ENCODE measurements at regions not wholly inside any gene's neighbourhood (a gene's known extent, or its start where the extent isn't known, plus 50 kb on each side); places are given as distances from the start of the nearest gene placed in this dataset.

- DNase-seq (no peak), ATAC-seq (no peak)
- no peaks in the 10 kb centered on the region for H3K9me3 ChIP-seq
- 94 to 96% methylated on average over 4 of the region's 4 CpGs for WGBS, 2 donors
- H3K27ac ChIP-seq: no peak overlapping the region
- no peak overlapping the region for H3K4me3 ChIP-seq
- TF ChIP-seq POLR2A (IDR thresholded peaks at IDR 0.05) (no peak), CTCF (IDR thresholded peaks at IDR 0.05) (no peak)
- H3K4me1 ChIP-seq: no peaks in the 10 kb centered on the region
- no peaks in the 10 kb centered on the region for H3K27me3 ChIP-seq
- intact Hi-C loops (cut with DNase I): no loop called here
- no peaks in the 10 kb centered on the region for H3K36me3 ChIP-seq (replicated peaks in 1 of 2; ENCODE audit: insufficient read depth in 1 of 2, low read depth in 2 of 2)
These were observed 106.0 kb upstream of the MTHFD1L start for GRCh38 chr6:150759483-150759882.

- intact Hi-C loops (cut with DNase I): no loop called here
- WGBS, 2 donors: 79% methylated on average over 3 of the region's 3 CpGs
- TF ChIP-seq POLR2A (IDR thresholded peaks at IDR 0.05) (no peak), CTCF (IDR thresholded peaks at IDR 0.05) (no peak)
- Histone ChIP-seq H3K4me1 (no peaks in the 10 kb centered on the region), H3K9me3 (no peaks in the 10 kb centered on the region), H3K4me3 (no peak overlapping the region), H3K27me3 (no peaks in the 10 kb centered on the region), H3K27ac (no peak overlapping the region), H3K36me3 (replicated peaks in 1 of 2; ENCODE audit: insufficient read depth in 1 of 2, low read depth in 2 of 2) (no peaks in the 10 kb centered on the region)
- no peak for ATAC-seq
- DNase-seq: no peak
These were observed 103.7 kb upstream of the MTHFD1L start for GRCh38 chr6:150761771-150762170.

GRCh38 chr6:150764334-150765066, 101.0 kb upstream of the MTHFD1L start:
- H3K36me3 ChIP-seq (replicated peaks in 1 of 2; ENCODE audit: insufficient read depth in 1 of 2, low read depth in 2 of 2): no peaks in the 10 kb centered on the region
- intact Hi-C loops (cut with DNase I): no loop called here
- no peaks in the 10 kb centered on the region for H3K9me3 ChIP-seq
- WGBS, 2 donors: 78 to 79% methylated on average over 10 of the region's 10 CpGs
- no peaks in the 10 kb centered on the region for H3K4me1 ChIP-seq
- ATAC-seq (no peak), DNase-seq (no peak)
- no peak overlapping the region for H3K27ac ChIP-seq
- no peak for TF ChIP-seq CTCF (IDR thresholded peaks at IDR 0.05)
- no peak for TF ChIP-seq POLR2A (IDR thresholded peaks at IDR 0.05)
- H3K4me3 ChIP-seq: no peak overlapping the region
- no peaks in the 10 kb centered on the region for H3K27me3 ChIP-seq

GRCh38 chr6:150765067-150765764, 100.3 kb upstream of the MTHFD1L start:
- intact Hi-C loops (cut with DNase I): no loop called here
- Histone ChIP-seq H3K27me3 (no peaks in the 10 kb centered on the region), H3K27ac (no peak overlapping the region), H3K4me1 (no peaks in the 10 kb centered on the region), H3K36me3 (replicated peaks in 1 of 2; ENCODE audit: insufficient read depth in 1 of 2, low read depth in 2 of 2) (no peaks in the 10 kb centered on the region), H3K4me3 (no peak overlapping the region), H3K9me3 (no peaks in the 10 kb centered on the region)
- 70 to 83% methylated on average over 10 of the region's 10 CpGs for WGBS, 2 donors
- no peak for DNase-seq
- TF ChIP-seq CTCF (IDR thresholded peaks at IDR 0.05) (no peak), POLR2A (IDR thresholded peaks at IDR 0.05) (no peak)
- no peak for ATAC-seq

Measured in body of pancreas (tissue), 4 donors.